Right forelimb (tissue), 1 donor: ENCODE measurements at regions not wholly inside any gene's neighbourhood (a gene's known extent, or its start where the extent isn't known, plus 50 kb on each side); places are given as distances from the start of the nearest gene placed in this dataset.

Experiments used
- DNase-seq: peaks from one replicate; pipeline ENCODE4 v3.0.0-alpha.2; 2018

GRCh38 chr2:136238286-136239078, 120.5 kb upstream of the CXCR4 start:
- no peak for DNase-seq

GRCh38 chr2:136236019-136236418, 118.1 kb upstream of the CXCR4 start:
- DNase-seq: no peak

GRCh38 chr2:136235546-136235945, 117.6 kb upstream of the CXCR4 start:
- no peak for DNase-seq

GRCh38 chr2:136234261-136234660, 116.3 kb upstream of the CXCR4 start:
- no peak for DNase-seq

DNA sequence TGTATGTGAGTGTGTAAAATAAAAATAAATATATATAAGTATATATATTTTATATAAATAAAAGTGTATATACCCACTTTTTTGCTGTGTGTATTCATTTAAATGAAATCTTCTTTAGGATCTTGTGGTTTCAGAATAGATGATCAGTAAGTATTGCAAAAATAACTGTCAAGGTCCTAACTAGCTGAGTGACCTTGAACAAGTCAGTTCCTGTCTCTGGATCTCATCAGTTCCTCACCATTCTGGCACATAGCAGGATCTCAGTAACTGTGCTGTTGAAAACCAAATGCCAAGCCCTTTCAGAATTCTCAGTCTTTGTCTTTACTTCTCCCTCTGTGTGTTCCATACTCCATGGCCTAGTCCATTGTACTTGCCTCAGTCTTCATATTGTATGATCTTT, 115.3 kb upstream of the CXCR4 start:
- no peak for DNase-seq

DNA sequence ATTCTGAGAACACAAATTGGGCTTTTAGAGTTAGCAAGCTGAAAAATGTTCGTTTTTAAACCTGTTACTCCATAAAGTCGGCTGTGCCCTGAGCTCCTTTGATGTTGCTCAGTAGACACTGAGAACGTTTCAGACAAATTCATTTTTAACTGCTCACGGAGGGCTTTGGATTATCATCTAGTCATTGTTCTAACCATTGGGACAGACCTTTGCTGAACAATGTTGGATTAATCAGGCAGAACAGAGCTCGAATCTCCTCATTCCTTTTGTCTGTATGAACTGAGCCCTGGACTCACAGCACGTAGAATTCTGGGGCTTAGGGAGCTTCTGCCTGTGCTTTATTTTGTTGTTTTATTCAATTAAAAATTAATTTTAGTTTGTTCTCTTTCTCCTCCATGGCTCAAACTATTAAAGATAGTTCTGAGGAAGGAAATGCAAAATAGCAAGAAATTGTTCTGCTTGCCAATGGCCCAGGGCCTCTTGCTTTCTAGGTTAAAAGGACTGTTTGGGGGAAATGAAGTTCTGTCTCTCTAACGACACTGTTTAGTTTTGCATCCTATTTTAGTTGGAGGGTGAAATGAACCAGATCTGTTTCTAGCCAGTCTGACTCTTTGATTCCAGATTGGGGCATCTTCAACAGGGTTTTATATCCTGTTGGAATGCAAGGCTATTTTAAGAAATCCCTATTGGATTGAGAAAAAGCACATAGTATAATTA, 114.7 kb upstream of the CXCR4 start:
- no peak for DNase-seq

- DNase-seq: no peak
Observed at GRCh38 chr2:136230464-136230863, 112.5 kb upstream of the CXCR4 start.

GRCh38 chr2:136226903-136227302, 109.0 kb upstream of the CXCR4 start:
- DNase-seq: no peak

- DNase-seq: no peak
Observed at GRCh38 chr2:136225950-136226835, 108.2 kb upstream of the CXCR4 start.

DNA sequence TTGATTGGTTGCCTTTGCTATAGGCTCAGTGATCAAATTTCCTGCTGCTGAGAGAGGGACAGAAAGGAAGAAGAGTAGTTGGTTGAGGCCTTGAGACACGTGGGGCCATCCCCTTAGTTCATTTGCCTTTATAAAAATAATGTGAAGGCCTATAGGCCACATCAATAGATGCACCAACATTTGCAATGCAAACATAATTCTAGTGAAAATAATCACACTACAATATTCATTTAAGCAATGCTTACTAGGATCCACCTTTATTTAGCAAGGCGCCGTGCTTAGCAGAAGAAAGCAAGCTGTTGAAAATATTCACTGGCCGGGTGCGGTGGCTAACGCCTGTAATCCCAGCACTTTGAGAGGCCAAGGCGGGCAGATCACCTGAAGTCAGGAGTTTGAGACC, 105.3 kb upstream of the CXCR4 start:
- DNase-seq: no peak

DNA sequence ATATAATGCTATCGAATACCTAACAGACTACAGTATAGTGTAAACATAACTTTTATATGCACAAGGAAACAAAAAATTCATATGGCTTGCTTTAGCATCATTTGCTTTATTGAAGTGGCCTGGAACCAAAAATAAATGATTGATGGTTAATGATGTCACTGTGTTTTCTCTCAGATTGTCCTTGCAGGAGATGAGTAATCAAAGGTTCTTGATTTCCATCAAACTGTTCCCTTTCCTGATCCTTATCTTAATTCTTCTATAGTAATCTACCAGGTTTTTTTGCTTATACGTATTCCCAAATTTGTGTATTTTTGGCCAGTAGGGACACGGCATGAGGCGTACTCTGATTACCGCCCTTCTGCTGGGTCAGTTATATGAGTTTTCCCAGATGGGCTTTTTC, 104.9 kb upstream of the CXCR4 start:
- DNase-seq: no peak

DNA sequence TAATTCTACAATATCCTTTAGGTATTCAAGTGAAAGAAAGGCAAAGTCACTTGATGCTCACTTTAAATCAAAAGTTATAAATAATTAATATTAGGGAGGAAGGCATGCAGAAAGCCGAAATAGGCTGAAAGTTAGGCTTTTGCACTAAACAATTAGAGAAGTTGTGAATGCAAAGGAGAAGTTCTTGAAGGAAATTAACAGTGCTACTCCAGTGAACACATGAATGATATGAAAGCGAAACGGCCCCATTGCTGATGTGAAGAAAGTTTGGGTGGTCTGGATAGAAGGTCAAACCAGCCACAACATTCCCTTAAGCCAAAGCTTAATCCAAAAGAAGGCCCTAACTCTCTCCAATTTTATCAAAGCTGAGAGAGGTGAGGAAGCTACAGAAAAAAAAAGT, 103.1 kb upstream of the CXCR4 start:
- DNase-seq: no peak

- no peak for DNase-seq
Observed at GRCh38 chr2:136219963-136220362, 102.0 kb upstream of the CXCR4 start.

- no peak for DNase-seq
Observed at GRCh38 chr2:136219341-136219740, 101.4 kb upstream of the CXCR4 start.

GRCh38 chr2:136217996-136218395, 100.0 kb upstream of the CXCR4 start:
- DNase-seq: no peak

GRCh38 chr2:136215908-136216472, 98.0 kb upstream of the CXCR4 start:
- no peak for DNase-seq

GRCh38 chr2:136215449-136215848, 97.5 kb upstream of the CXCR4 start:
- DNase-seq: no peak

GRCh38 chr2:136214307-136215200, 96.6 kb upstream of the CXCR4 start:
- DNase-seq: no peak

DNA sequence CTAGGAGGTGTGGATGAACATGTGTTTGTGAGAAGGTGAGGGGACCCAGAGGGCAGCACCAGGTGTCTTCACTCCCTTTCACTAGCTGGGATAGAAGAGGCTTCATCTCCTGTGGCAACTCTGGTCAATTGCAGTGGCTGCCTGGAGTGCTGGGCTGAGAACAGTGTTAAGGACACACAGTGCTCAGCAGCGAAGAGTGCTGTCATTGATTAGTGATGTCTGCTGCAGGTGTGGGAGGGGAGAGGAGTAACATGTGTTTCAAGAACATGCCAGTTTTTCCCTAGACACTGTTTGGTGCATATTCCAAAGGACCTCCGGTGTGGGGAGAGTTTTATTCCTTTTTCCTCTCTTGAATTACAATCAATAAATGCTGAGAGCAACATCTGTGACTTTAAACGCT, 95.9 kb upstream of the CXCR4 start:
- no peak for DNase-seq

DNA sequence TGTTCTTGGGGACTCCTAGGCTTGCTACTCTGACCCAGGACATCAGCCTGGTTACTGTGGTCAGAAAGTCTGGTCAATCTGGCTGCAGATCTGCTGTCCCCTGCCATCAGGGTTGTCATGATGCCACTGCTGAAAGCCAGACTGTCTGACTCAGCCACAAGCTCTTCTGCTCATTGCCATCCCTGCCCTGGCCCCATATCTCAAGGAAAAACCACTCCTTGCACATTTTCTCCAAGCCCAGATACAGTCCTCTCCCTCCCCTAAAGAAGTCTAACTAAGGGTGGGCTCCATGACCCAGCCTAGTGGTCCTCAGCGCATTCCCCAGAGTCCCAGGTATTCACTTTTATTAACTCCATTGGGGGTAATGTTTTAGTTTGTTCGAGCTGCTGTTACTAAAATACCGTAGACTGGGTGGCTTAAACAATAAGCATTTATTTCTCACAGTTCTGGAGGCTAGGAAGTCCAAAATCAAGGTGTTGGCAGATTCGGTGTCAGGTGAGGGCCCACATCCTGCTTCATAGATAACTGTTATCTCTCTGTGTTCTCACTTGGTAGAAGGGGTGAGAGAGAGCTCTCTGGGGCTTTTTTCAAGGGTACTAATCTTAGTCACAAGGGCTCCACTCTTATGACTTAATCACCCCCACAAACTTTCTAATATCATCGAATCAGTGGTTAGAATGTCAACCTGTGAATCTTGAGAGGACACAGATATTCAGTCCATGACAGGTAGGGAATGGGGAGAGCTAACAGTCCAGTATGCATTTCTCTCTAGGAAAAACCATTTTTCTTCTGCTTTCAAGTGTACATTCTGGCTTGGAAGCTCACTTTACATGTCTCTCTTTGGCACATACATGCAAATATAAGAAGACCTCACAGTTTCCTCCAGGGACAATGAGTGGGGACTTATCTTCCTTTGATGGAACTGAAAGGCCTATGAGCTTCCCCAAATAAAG, 94.8 kb upstream of the CXCR4 start:
- no peak for DNase-seq

DNA sequence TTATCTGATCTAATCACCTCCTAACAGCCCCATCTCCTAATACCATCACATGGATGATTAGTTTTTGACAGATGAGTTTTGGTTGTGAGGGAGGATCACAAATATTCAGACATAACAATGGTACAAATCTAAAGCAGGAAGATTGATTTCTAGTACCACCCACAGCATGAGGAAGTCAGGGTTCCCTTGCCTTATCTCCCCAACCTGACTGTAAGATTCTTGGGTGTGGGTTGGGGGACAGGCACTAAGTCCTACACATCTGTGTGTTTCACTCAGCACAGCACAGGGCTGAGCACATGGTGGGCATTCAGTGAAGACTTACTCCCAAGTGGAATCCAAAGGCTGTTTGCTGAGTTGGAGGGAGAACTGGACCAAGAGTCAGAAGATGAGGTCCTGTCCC, 93.8 kb upstream of the CXCR4 start:
- DNase-seq: no peak
